SU-DHL-6 (cell line): ENCODE measurements at regions not wholly inside any gene's neighbourhood (a gene's known extent, or its start where the extent isn't known, plus 50 kb on each side); places are given as distances from the start of the nearest gene placed in this dataset.

Experiments
- H2AFZ ChIP-seq: fragments of 200-600 bp; sonication (generic); 2 replicates; pipeline ENCODE4 v1.6.1; 2014; ENCODE audit warnings: low read depth, mild to moderate bottlenecking, moderate library complexity, mixed read lengths, antibody characterized with exemption, low read length; ENCODE audit not compliant: severe bottlenecking
- H3F3A ChIP-seq: fragments of 200-600 bp; shearing (Covaris generic); 2 replicates; pipeline ENCODE4 v1.6.0; 2016; ENCODE audit warnings: antibody characterized with exemption, mild to moderate bottlenecking; ENCODE audit not compliant: insufficient read depth
- H3K27ac ChIP-seq: fragments of 200-600 bp; sonication (generic); 2 replicates; pipeline ENCODE4 v1.5.1; 2016; ENCODE audit warnings: low read depth, mild to moderate bottlenecking, low read length, moderate library complexity, mixed read lengths
- H3K27me3 ChIP-seq: fragments of 200-600 bp; sonication (generic), shearing (Covaris generic); 2 replicates; pipeline ENCODE4 v1.6.0; 2014; ENCODE audit warnings: mild to moderate bottlenecking, low read length
- H3K36me3 ChIP-seq: fragments of 200-600 bp; sonication (generic); 2 replicates; pipeline ENCODE4 v1.6.1; 2014; ENCODE audit warnings: mild to moderate bottlenecking, low read length, mixed read lengths
- H3K4me2 ChIP-seq: fragments of 300-600, 200-600 bp; shearing (Covaris generic), sonication (generic); 2 replicates; pipeline ENCODE4 v1.6.0; 2014; ENCODE audit warnings: low read length, low read depth, mild to moderate bottlenecking; ENCODE audit not compliant: poor library complexity, severe bottlenecking
- H3K4me3 ChIP-seq: fragments of 200-600 bp; sonication (generic); 2 replicates; pipeline ENCODE4 v1.5.1; 2014; ENCODE audit warnings: antibody characterized with exemption, low read length, mild to moderate bottlenecking, mixed read lengths; ENCODE audit not compliant: insufficient read depth, poor library complexity, severe bottlenecking
- H3K79me2 ChIP-seq: fragments of 200-600 bp; sonication (generic); 2 replicates; pipeline ENCODE4 v1.6.1; 2014; ENCODE audit warnings: mild to moderate bottlenecking, low read length, moderate library complexity; ENCODE audit not compliant: insufficient read depth
- H3K9ac ChIP-seq: fragments of 200-600 bp; sonication (generic); 2 replicates; pipeline ENCODE4 v1.7.0; 2014; ENCODE audit warnings: mild to moderate bottlenecking, low read length
- H3K9me2 ChIP-seq: fragments of 200-600 bp; sonication (generic); replicated peaks from 2 replicates; pipeline ENCODE4 v1.6.1; 2014; ENCODE audit warnings: low read length; ENCODE audit not compliant: insufficient read depth
- H3K9me3 ChIP-seq: fragments of 200-600 bp; sonication (generic); 2 replicates; pipeline ENCODE4 v1.6.1; 2014; ENCODE audit warnings: low read length, mixed read lengths; ENCODE audit not compliant: insufficient read depth
- H4K20me1 ChIP-seq: fragments of 200-600 bp; sonication (generic); 2 replicates; pipeline ENCODE4 v1.6.1; 2014; ENCODE audit warnings: low read depth, mild to moderate bottlenecking, antibody characterized with exemption, low read length, moderate library complexity, mixed read lengths
- CTCF ChIP-seq: fragments of 200-600 bp; sonication (generic); IDR thresholded peaks from one replicate; pipeline ENCODE4 v1.5.1; 2017; ENCODE audit warnings: antibody characterized with exemption, mild to moderate bottlenecking, low read length, moderate library complexity; ENCODE audit not compliant: insufficient read depth, poor library complexity, severe bottlenecking
- EZH2phosphoT487 ChIP-seq: fragments of 200-600 bp; sonication (generic), shearing (Covaris generic); conservative IDR thresholded peaks from 2 replicates; pipeline ENCODE4 v1.6.1; 2018; ENCODE audit warnings: mild to moderate bottlenecking, antibody characterized with exemption, low read length, moderate library complexity, mixed read lengths

GRCh38 chr3:69524816-69525215, 138.9 kb upstream of the FRMD4B start:
- Histone ChIP-seq H3K79me2 (no peaks in the 10 kb centered on the region), H3F3A (no peaks in the 10 kb centered on the region), H4K20me1 (no peaks in the 10 kb centered on the region), H3K4me3 (no peak overlapping the region), H3K9ac (no peak overlapping the region), H3K9me3 (no peaks in the 10 kb centered on the region), H2AFZ (no peak overlapping the region), H3K27me3 (no peaks in the 10 kb centered on the region), H3K9me2 (no peaks in the 10 kb centered on the region), H3K36me3 (no peaks in the 10 kb centered on the region), H3K27ac (no peak overlapping the region), H3K4me2 (no peak overlapping the region)
- no peak for TF ChIP-seq EZH2phosphoT487
- TF ChIP-seq CTCF, result no peak

- H3K9ac ChIP-seq, result no peak overlapping the region
- H3K27ac ChIP-seq, result no peak overlapping the region
- no peaks in the 10 kb centered on the region for H3K36me3 ChIP-seq
- no peak overlapping the region for H2AFZ ChIP-seq
- H3K9me2 ChIP-seq, result no peaks in the 10 kb centered on the region
- H3K4me2 ChIP-seq, result no peak overlapping the region
- H3F3A ChIP-seq, result no peaks in the 10 kb centered on the region
- H4K20me1 ChIP-seq, result no peaks in the 10 kb centered on the region
- no peaks in the 10 kb centered on the region for H3K27me3 ChIP-seq
- H3K4me3 ChIP-seq, result no peak overlapping the region
- no peak for TF ChIP-seq EZH2phosphoT487
- TF ChIP-seq CTCF, result no peak
- no peaks in the 10 kb centered on the region for H3K79me2 ChIP-seq
- H3K9me3 ChIP-seq, result no peaks in the 10 kb centered on the region
These were observed 135.4 kb upstream of the FRMD4B start for GRCh38 chr3:69521286-69521685.

- Histone ChIP-seq H3K27me3 (no peaks in the 10 kb centered on the region), H4K20me1 (no peaks in the 10 kb centered on the region), H3K27ac (no peak overlapping the region), H3K9me2 (no peaks in the 10 kb centered on the region), H3K9me3 (no peaks in the 10 kb centered on the region), H2AFZ (no peak overlapping the region), H3K4me2 (no peak overlapping the region), H3K9ac (no peak overlapping the region), H3F3A (no peaks in the 10 kb centered on the region), H3K4me3 (no peak overlapping the region), H3K36me3 (no peaks in the 10 kb centered on the region), H3K79me2 (no peaks in the 10 kb centered on the region)
- TF ChIP-seq CTCF (no peak), EZH2phosphoT487 (no peak)
These were observed 125.5 kb upstream of the FRMD4B start for GRCh38 chr3:69511361-69511760.
